Vagina (tissue), 2 donors: ENCODE measurements at regions not wholly inside any gene's neighbourhood (a gene's known extent, or its start where the extent isn't known, plus 50 kb on each side); places are given as distances from the start of the nearest gene placed in this dataset.

Experiments used
- POLR2A ChIP-seq, 2 donors: fragments of 450-650 bp; IDR thresholded peaks; one replicate each; pipeline ENCODE4 v1.6.1; 2017; ENCODE audit warnings: antibody characterized with exemption in 2 of 2, mild to moderate bottlenecking in 2 of 2, moderate library complexity in 2 of 2
- TF ChIP-seq, protein P1 (sequence below), 3 experiments: fragments of 450-650 bp in 2 of 3; fragments of 200-600 bp in 1 of 3; sonication (generic) in 1 of 3; IDR thresholded peaks; one replicate each; pipeline ENCODE4 v1.5.1; 2017 to 2019; ENCODE audit warnings: antibody characterized with exemption in 3 of 3, mild to moderate bottlenecking in 2 of 3, moderate library complexity in 2 of 3

DNA sequence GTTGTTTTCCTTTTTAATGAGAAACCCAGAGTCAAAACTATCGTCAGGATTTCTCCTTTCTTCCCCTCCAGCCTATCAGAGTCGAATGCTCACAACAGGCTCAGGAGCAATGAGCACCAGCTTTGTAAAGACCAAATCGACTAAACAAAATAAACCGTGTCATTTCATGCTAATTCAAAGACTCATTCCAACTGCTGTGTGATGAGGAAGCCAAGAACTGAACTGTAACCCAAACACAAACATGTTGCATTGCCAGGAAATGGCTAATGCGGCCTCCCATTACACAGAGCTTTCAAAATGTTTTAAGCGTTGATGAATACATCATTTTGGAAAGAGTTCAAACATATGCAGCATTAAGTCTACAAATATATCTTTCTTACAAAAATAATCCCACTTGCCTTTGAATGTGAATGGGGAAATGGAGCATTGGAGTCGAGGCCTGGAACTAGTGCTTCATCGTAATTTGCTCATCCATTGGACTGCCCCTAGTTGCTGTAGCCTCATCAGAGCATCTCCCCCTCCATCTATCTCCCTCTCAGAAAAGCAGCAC lies 349.5 kb downstream of the GXYLT1 start:
- TF ChIP-seq, protein P1, sequence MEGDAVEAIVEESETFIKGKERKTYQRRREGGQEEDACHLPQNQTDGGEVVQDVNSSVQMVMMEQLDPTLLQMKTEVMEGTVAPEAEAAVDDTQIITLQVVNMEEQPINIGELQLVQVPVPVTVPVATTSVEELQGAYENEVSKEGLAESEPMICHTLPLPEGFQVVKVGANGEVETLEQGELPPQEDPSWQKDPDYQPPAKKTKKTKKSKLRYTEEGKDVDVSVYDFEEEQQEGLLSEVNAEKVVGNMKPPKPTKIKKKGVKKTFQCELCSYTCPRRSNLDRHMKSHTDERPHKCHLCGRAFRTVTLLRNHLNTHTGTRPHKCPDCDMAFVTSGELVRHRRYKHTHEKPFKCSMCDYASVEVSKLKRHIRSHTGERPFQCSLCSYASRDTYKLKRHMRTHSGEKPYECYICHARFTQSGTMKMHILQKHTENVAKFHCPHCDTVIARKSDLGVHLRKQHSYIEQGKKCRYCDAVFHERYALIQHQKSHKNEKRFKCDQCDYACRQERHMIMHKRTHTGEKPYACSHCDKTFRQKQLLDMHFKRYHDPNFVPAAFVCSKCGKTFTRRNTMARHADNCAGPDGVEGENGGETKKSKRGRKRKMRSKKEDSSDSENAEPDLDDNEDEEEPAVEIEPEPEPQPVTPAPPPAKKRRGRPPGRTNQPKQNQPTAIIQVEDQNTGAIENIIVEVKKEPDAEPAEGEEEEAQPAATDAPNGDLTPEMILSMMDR (IDR thresholded peaks at IDR 0.05), result no peak
- TF ChIP-seq POLR2A (IDR thresholded peaks at IDR 0.05), result no peak
